Progenitor cell of endocrine pancreas (in vitro differentiated cells): ENCODE measurements at regions not wholly inside any gene's neighbourhood (a gene's known extent, or its start where the extent isn't known, plus 50 kb on each side); places are given as distances from the start of the nearest gene placed in this dataset.

ENCODE experiments used
- DNase-seq: peaks from one replicate; pipeline ENCODE4 v3.0.0; 2021; ENCODE audit warnings: low spot score; ENCODE audit not compliant: unreplicated experiment
- H3K27ac Mint-ChIP-seq: 2 replicates; pipeline ENCODE4 v1.8.0; 2021; ENCODE audit warnings: mild to moderate bottlenecking, moderate library complexity, mixed read lengths
- H3K27me3 Mint-ChIP-seq: 2 replicates; pipeline ENCODE4 v1.8.0; 2021; ENCODE audit warnings: mixed read lengths
- H3K36me3 Mint-ChIP-seq: 2 replicates; pipeline ENCODE4 v1.8.0; 2022; ENCODE audit warnings: mixed read lengths; ENCODE audit not compliant: insufficient read depth
- H3K4me1 Mint-ChIP-seq: 2 replicates; pipeline ENCODE4 v1.8.0; 2021; ENCODE audit warnings: low read depth, mixed read lengths
- H3K4me3 Mint-ChIP-seq: 2 replicates; pipeline ENCODE4 v1.8.0; 2021; ENCODE audit warnings: low read depth, mild to moderate bottlenecking, moderate library complexity, mixed read lengths
- H3K9me3 Mint-ChIP-seq: 2 replicates; pipeline ENCODE4 v1.8.0; 2021; ENCODE audit warnings: low read depth, mixed read lengths
- CTCF ChIP-seq: fragments of 200-600 bp; sonication (generic); IDR thresholded peaks from one replicate; pipeline ENCODE4 v1.5.0; 2021; ENCODE audit warnings: antibody characterized with exemption, mild to moderate bottlenecking; ENCODE audit not compliant: unreplicated experiment

DNA sequence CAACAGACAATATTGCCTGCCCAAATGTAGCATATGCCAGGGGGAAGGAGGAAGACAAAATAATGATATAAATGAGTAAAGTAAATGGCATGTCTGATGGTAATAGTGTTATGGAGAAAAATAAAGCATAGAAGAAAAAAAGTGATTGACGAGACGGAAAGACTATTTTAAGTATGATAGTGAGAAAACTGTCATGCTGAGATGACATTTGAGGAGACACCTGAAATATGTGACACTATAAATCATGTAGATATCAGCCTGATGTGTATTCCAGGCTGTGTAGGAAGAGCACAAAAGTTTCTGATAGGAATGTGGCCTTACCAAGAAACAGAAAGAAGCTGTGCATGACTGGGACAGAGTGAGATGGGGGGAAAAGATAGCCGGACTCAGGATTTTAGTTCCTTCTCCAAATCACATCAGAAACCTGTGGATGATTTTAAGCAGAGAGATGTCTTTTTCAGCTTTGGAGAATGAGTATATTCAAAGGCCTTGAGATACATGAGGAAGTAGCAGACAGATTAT lies 387.3 kb upstream of the SYT4 start:
- Mint-ChIP-seq H3K4me3 (no peak overlapping the region), H3K36me3 (no peaks in the 10 kb centered on the region), H3K27ac (no peak overlapping the region), H3K4me1 (no peaks in the 10 kb centered on the region), H3K27me3 (no peaks in the 10 kb centered on the region), H3K9me3 (no peaks in the 10 kb centered on the region)
- no peak for TF ChIP-seq CTCF
- DNase-seq = no peak

DNA sequence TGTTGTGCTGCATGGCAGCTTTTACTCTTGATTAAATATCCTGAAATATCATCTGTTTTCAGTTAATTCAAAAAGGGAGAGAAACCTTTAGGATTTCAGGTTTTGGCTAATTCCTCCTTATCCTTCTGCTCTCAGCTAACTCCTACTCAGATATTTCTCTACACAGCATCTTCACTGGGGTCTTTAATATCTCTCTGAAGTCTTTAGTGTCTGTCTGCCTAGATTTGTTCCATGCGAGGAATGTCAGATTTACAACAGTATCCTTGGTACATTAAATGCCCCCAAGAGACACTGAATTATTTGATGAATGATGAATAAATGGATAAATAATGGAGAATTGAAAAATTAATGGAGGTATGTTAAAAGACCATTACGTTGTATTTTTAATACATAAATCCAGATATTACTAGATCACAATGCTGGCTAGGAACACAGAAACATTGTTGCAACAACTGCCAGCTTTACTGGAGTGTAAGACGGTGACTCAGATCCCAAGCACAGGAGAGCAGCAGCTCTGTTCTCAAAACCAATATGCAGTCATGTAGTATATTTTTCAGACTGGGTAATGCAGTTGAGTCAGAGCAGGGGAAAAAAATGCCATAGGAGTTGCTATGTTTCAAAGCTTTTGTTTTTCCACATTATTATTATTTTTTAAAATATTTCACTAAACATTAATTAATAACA lies 388.0 kb upstream of the SYT4 start:
- Mint-ChIP-seq H3K36me3 (no peaks in the 10 kb centered on the region), H3K4me3 (no peak overlapping the region), H3K9me3 (no peaks in the 10 kb centered on the region), H3K27me3 (no peaks in the 10 kb centered on the region), H3K27ac (no peak overlapping the region), H3K4me1 (no peaks in the 10 kb centered on the region)
- no peak for TF ChIP-seq CTCF
- no peak for DNase-seq

GRCh38 chr18:43668866-43669265 lies 391.6 kb upstream of the SYT4 start:
- H3K4me3 Mint-ChIP-seq = no peak overlapping the region
- no peaks in the 10 kb centered on the region for H3K27me3 Mint-ChIP-seq
- no peak for DNase-seq
- peaks cover 9% of the 10 kb centered on the region for H3K4me1 Mint-ChIP-seq
- no peak for TF ChIP-seq CTCF
- no peaks in the 10 kb centered on the region for H3K36me3 Mint-ChIP-seq
- H3K27ac Mint-ChIP-seq = no peak overlapping the region
- H3K9me3 Mint-ChIP-seq = peaks cover 4% of the 10 kb centered on the region

GRCh38 chr18:43671431-43671830 lies 394.1 kb upstream of the SYT4 start:
- Mint-ChIP-seq H3K4me1 (peaks cover 9% of the 10 kb centered on the region), H3K27me3 (no peaks in the 10 kb centered on the region), H3K27ac (no peak overlapping the region), H3K9me3 (peaks cover 7% of the 10 kb centered on the region), H3K36me3 (no peaks in the 10 kb centered on the region), H3K4me3 (no peak overlapping the region)
- no peak for TF ChIP-seq CTCF
- no peak for DNase-seq

DNA sequence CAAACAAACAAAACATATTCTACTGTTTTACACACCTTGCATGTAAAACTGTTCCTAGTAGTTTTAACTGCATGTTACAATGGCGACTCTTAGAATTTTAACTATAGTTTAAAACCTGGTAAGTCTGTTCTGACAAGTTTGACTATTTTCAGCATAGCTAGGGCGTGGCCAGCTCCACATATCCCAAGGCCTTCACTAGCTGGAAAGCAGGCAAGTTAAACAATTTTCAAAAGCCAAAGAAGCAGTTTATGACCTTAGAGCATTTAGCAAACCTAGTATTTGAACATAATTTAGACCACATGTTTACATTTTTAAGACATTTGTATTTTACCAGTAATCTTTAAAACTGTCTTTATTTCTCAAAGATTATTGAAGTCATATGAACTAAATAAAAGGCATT lies 402.8 kb upstream of the SYT4 start:
- Mint-ChIP-seq H3K27me3 (no peaks in the 10 kb centered on the region), H3K4me3 (no peak overlapping the region), H3K27ac (no peak overlapping the region), H3K9me3 (peaks cover 14% of the 10 kb centered on the region), H3K36me3 (no peaks in the 10 kb centered on the region), H3K4me1 (peaks cover 6% of the 10 kb centered on the region)
- TF ChIP-seq CTCF = no peak
- no peak for DNase-seq
